ENCODE measurements at regions not wholly inside any gene's neighbourhood (a gene's known extent, or its start where the extent isn't known, plus 50 kb on each side); places are given as distances from the start of the nearest gene placed in this dataset.

- no peaks in the 10 kb centered on the region for H3K36me3 ChIP-seq
- no peaks in the 10 kb centered on the region for H3K27me3 ChIP-seq
- no peaks in the 10 kb centered on the region for H3K4me1 ChIP-seq
- no peak overlapping the region for H3K27ac ChIP-seq
- DNase-seq (ENCODE audit: extremely low spot score in 2 of 2) = no peak
- intact Hi-C loops (cut with DNase I) = no loop called here
- no peaks in the 10 kb centered on the region for H3K9me3 ChIP-seq
- TF ChIP-seq POLR2AphosphoS5 (IDR thresholded peaks at IDR 0.05; ENCODE audit: insufficient read depth in 1 of 2, low read depth in 1 of 2) = no peak
- H3K4me3 ChIP-seq = no peak overlapping the region
These were observed 241.7 kb downstream of the SOX9 start for GRCh38 chr17:72362376-72363088.

DNA sequence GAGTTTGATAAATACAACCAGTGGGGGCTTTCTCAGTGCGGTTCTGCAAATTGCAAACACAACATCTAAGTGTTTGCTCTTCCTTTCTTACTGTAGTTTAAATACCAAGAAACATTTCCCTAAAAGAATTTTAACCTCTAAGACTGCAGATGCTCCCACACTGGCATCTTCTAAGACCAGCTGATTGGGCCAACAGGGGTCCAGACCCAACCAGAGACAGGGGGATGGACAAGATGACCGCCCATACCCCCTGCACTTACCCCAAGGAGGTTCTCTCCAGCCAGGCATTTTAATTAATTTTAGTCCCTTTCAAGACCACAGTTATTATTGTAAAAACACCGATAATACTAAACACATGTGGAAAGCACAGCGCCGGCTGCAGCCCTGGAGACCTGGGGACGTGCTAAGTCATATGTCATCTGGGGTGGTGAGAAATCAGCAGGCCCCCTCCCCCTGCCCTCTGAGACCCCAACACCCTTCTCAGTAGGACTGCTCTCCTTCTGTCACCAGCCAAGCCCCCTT is 242.3 kb downstream of the SOX9 start:
- Histone ChIP-seq H3K4me3 (no peak overlapping the region), H3K27ac (no peak overlapping the region), H3K36me3 (no peaks in the 10 kb centered on the region), H3K9me3 (no peaks in the 10 kb centered on the region), H3K4me1 (no peaks in the 10 kb centered on the region), H3K27me3 (no peaks in the 10 kb centered on the region)
- intact Hi-C loops (cut with DNase I) = no loop called here
- TF ChIP-seq CTCF (IDR thresholded peaks at IDR 0.05) (no peak), POLR2A (IDR thresholded peaks at IDR 0.05) (no peak), POLR2AphosphoS5 (IDR thresholded peaks at IDR 0.05; ENCODE audit: insufficient read depth in 1 of 2, low read depth in 1 of 2) (no peak)
- no peak for DNase-seq (ENCODE audit: extremely low spot score in 2 of 2)

GRCh38 chr17:72365857-72366414 is 245.1 kb downstream of the SOX9 start:
- Histone ChIP-seq H3K27ac (no peak overlapping the region), H3K36me3 (no peaks in the 10 kb centered on the region), H3K27me3 (no peaks in the 10 kb centered on the region), H3K4me1 (no peaks in the 10 kb centered on the region), H3K4me3 (no peak overlapping the region), H3K9me3 (no peaks in the 10 kb centered on the region)
- TF ChIP-seq POLR2A (IDR thresholded peaks at IDR 0.05) (no peak), POLR2AphosphoS5 (IDR thresholded peaks at IDR 0.05; ENCODE audit: insufficient read depth in 1 of 2, low read depth in 1 of 2) (no peak)
- no peak for DNase-seq (ENCODE audit: extremely low spot score in 2 of 2)
- intact Hi-C loops (cut with DNase I) = no loop called here

DNA sequence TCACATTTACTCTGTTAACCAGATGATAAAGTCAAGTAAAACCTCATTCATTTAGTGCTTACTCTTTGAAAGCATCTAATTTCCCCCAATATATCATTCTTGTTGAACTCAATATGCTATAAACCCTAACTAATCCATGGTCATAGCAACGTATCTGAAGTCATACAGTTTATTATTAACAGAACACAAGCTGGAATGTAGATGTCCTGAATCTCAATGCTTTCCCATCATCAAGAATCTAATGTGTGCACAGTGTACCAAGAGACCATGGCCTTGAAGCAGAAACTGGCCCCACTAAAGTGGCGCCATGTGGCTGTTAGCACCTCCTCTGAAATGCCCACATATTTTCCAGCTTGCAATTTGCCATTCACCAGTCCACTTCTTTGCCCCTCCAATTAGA is 245.8 kb downstream of the SOX9 start:
- intact Hi-C loops (cut with DNase I) = no loop called here
- no peak for DNase-seq (ENCODE audit: extremely low spot score in 2 of 2)

GRCh38 chr17:72368191-72368590 is 247.4 kb downstream of the SOX9 start:
- H3K36me3 ChIP-seq = no peaks in the 10 kb centered on the region
- H3K9me3 ChIP-seq = no peaks in the 10 kb centered on the region
- intact Hi-C loops (cut with DNase I) = no loop called here
- H3K27ac ChIP-seq = no peak overlapping the region
- H3K4me3 ChIP-seq = no peak overlapping the region
- H3K27me3 ChIP-seq = no peaks in the 10 kb centered on the region
- DNase-seq (ENCODE audit: extremely low spot score in 2 of 2) = no peak
- TF ChIP-seq POLR2AphosphoS5 (IDR thresholded peaks at IDR 0.05; ENCODE audit: insufficient read depth in 1 of 2, low read depth in 1 of 2) (no peak), POLR2A (IDR thresholded peaks at IDR 0.05) (no peak), CTCF (IDR thresholded peaks at IDR 0.05) (no peak)
- no peaks in the 10 kb centered on the region for H3K4me1 ChIP-seq

More for the DNA sequence above, 245.8 kb downstream of the SOX9 start:
- Histone ChIP-seq H3K36me3 (no peaks in the 10 kb centered on the region), H3K27ac (no peak overlapping the region), H3K4me3 (no peak overlapping the region), H3K4me1 (no peaks in the 10 kb centered on the region), H3K27me3 (no peaks in the 10 kb centered on the region), H3K9me3 (no peaks in the 10 kb centered on the region)
- TF ChIP-seq POLR2A (IDR thresholded peaks at IDR 0.05) (no peak), POLR2AphosphoS5 (IDR thresholded peaks at IDR 0.05; ENCODE audit: insufficient read depth in 1 of 2, low read depth in 1 of 2) (no peak), CTCF (IDR thresholded peaks at IDR 0.05) (no peak)

- no peak for DNase-seq (ENCODE audit: extremely low spot score in 2 of 2)
- Histone ChIP-seq H3K36me3 (no peaks in the 10 kb centered on the region), H3K4me1 (peaks cover 7% of the 10 kb centered on the region), H3K27ac (no peak overlapping the region), H3K4me3 (no peak overlapping the region), H3K9me3 (no peaks in the 10 kb centered on the region), H3K27me3 (no peaks in the 10 kb centered on the region)
- TF ChIP-seq POLR2AphosphoS5 (IDR thresholded peaks at IDR 0.05; ENCODE audit: insufficient read depth in 1 of 2, low read depth in 1 of 2) (no peak), CTCF (IDR thresholded peaks at IDR 0.05) (no peak), POLR2A (IDR thresholded peaks at IDR 0.05) (no peak)
- intact Hi-C loops (cut with DNase I) = no loop called here
These were observed 248.5 kb downstream of the SOX9 start for GRCh38 chr17:72369366-72369765.

Measured in vagina (tissue), 2 donors.